ENCODE measurements at regions not wholly inside any gene's neighbourhood (a gene's known extent, or its start where the extent isn't known, plus 50 kb on each side); places are given as distances from the start of the nearest gene placed in this dataset.

- no peaks in the 10 kb centered on the region for H3K4me1 Mint-ChIP-seq
- H3K27ac Mint-ChIP-seq = no peak overlapping the region
- H3K27me3 Mint-ChIP-seq = peaks cover 0 to 2% (median 0%) of the 10 kb centered on the region in 5 donors
- H3K36me3 Mint-ChIP-seq = no peaks in the 10 kb centered on the region
- no peak overlapping the region for H3K4me3 Mint-ChIP-seq
- POLR2A ChIA-PET = no interaction called here
- no peak for ATAC-seq
- H3K9me3 Mint-ChIP-seq = peaks cover 0 to 4% (median 0%) of the 10 kb centered on the region in 9 donors
- DNase-seq = no peak
Observed at GRCh38 chr9:82146677-82147076, 158.1 kb downstream of the SPATA31D1 start.

GRCh38 chr9:82147798-82148425, 159.3 kb downstream of the SPATA31D1 start:
- no peak for DNase-seq
- no peak overlapping the region for H3K4me3 Mint-ChIP-seq
- no peaks in the 10 kb centered on the region for H3K36me3 Mint-ChIP-seq
- no peaks in the 10 kb centered on the region for H3K4me1 Mint-ChIP-seq
- H3K27ac Mint-ChIP-seq = no peak overlapping the region
- H3K9me3 Mint-ChIP-seq = peaks cover 0 to 5% (median 0%) of the 10 kb centered on the region in 9 donors
- POLR2A ChIA-PET = no interaction called here
- peaks cover 0 to 2% (median 0%) of the 10 kb centered on the region in 5 donors for H3K27me3 Mint-ChIP-seq
- no peak for ATAC-seq

GRCh38 chr9:82148426-82148810, 159.8 kb downstream of the SPATA31D1 start:
- Mint-ChIP-seq H3K4me1 (no peaks in the 10 kb centered on the region), H3K36me3 (no peaks in the 10 kb centered on the region)
- POLR2A ChIA-PET = no interaction called here

GRCh38 chr9:82148901-82149461, 160.4 kb downstream of the SPATA31D1 start:
- Mint-ChIP-seq H3K4me3 (no peak overlapping the region), H3K9me3 (peaks cover 0 to 8% (median 0%) of the 10 kb centered on the region in 9 donors), H3K4me1 (no peaks in the 10 kb centered on the region), H3K36me3 (no peaks in the 10 kb centered on the region), H3K27me3 (peaks cover 0 to 2% (median 0%) of the 10 kb centered on the region in 5 donors), H3K27ac (no peak overlapping the region)
- DNase-seq (no peak), ATAC-seq (no peak)
- POLR2A ChIA-PET = no interaction called here

More at GRCh38 chr9:82148426-82148810, 159.8 kb downstream of the SPATA31D1 start:
- no peak overlapping the region for H3K4me3 Mint-ChIP-seq
- H3K9me3 Mint-ChIP-seq = peaks cover 0 to 8% (median 0%) of the 10 kb centered on the region in 9 donors
- H3K27me3 Mint-ChIP-seq = peaks cover 0 to 2% (median 0%) of the 10 kb centered on the region in 5 donors
- ATAC-seq (no peak), DNase-seq (no peak)
- H3K27ac Mint-ChIP-seq = no peak overlapping the region

- H3K27me3 Mint-ChIP-seq = peaks cover 0 to 2% (median 0%) of the 10 kb centered on the region in 5 donors
Observed at GRCh38 chr9:82149501-82149946, 161.0 kb downstream of the SPATA31D1 start.

GRCh38 chr9:82152181-82152580, 163.6 kb downstream of the SPATA31D1 start:
- Mint-ChIP-seq H3K9me3 (peaks cover 0 to 8% (median 0%) of the 10 kb centered on the region in 9 donors), H3K27me3 (no peaks in the 10 kb centered on the region), H3K36me3 (no peaks in the 10 kb centered on the region), H3K4me1 (peaks cover 0 to 2% (median 0%) of the 10 kb centered on the region in 4 donors), H3K27ac (no peak overlapping the region), H3K4me3 (no peak overlapping the region)
- no peak for DNase-seq
- ATAC-seq = no peak
- POLR2A ChIA-PET = no interaction called here

More at GRCh38 chr9:82149501-82149946, 161.0 kb downstream of the SPATA31D1 start:
- POLR2A ChIA-PET = no interaction called here
- ATAC-seq (no peak), DNase-seq (no peak)
- Mint-ChIP-seq H3K36me3 (no peaks in the 10 kb centered on the region), H3K4me1 (peaks cover 0 to 2% (median 0%) of the 10 kb centered on the region in 4 donors), H3K9me3 (peaks cover 0 to 8% (median 0%) of the 10 kb centered on the region in 9 donors), H3K4me3 (no peak overlapping the region), H3K27ac (no peak overlapping the region)

GRCh38 chr9:82153032-82153431, 164.5 kb downstream of the SPATA31D1 start:
- Mint-ChIP-seq H3K27ac (no peak overlapping the region), H3K4me1 (peaks cover 0 to 2% (median 0%) of the 10 kb centered on the region in 4 donors), H3K9me3 (peaks cover 0 to 8% (median 0%) of the 10 kb centered on the region in 9 donors), H3K27me3 (no peaks in the 10 kb centered on the region), H3K4me3 (no peak overlapping the region), H3K36me3 (no peaks in the 10 kb centered on the region)
- DNase-seq = no peak
- POLR2A ChIA-PET = no interaction called here
- no peak for ATAC-seq

GRCh38 chr9:82154573-82154972, 166.0 kb downstream of the SPATA31D1 start:
- peaks cover 0 to 8% (median 0%) of the 10 kb centered on the region in 9 donors for H3K9me3 Mint-ChIP-seq
- H3K27ac Mint-ChIP-seq = no peak overlapping the region
- POLR2A ChIA-PET = no interaction called here
- DNase-seq (no peak), ATAC-seq (no peak)
- H3K36me3 Mint-ChIP-seq = no peaks in the 10 kb centered on the region
- peaks cover 0 to 2% (median 0%) of the 10 kb centered on the region in 4 donors for H3K4me1 Mint-ChIP-seq
- no peak overlapping the region for H3K4me3 Mint-ChIP-seq
- no peaks in the 10 kb centered on the region for H3K27me3 Mint-ChIP-seq

- DNase-seq (no peak), ATAC-seq (no peak)
- POLR2A ChIA-PET = no interaction called here
- Mint-ChIP-seq H3K4me3 (no peak overlapping the region), H3K9me3 (peaks cover 0 to 16% (median 0%) of the 10 kb centered on the region in 9 donors), H3K27ac (no peak overlapping the region), H3K27me3 (no peaks in the 10 kb centered on the region), H3K36me3 (no peaks in the 10 kb centered on the region), H3K4me1 (no peaks in the 10 kb centered on the region)
Observed at GRCh38 chr9:82161876-82162275, 173.3 kb downstream of the SPATA31D1 start.

- DNase-seq (no peak), ATAC-seq (no peak)
- no peak overlapping the region for H3K4me3 Mint-ChIP-seq
- no peaks in the 10 kb centered on the region for H3K36me3 Mint-ChIP-seq
- peaks cover 0 to 3% (median 0%) of the 10 kb centered on the region in 4 donors for H3K4me1 Mint-ChIP-seq
- H3K9me3 Mint-ChIP-seq = peaks cover 0 to 16% (median 2%) of the 10 kb centered on the region in 9 donors
- H3K27ac Mint-ChIP-seq = no peak overlapping the region
- POLR2A ChIA-PET = no interaction called here
- no peaks in the 10 kb centered on the region for H3K27me3 Mint-ChIP-seq
Observed at GRCh38 chr9:82164159-82164558, 175.6 kb downstream of the SPATA31D1 start.

- POLR2A ChIA-PET = no interaction called here
- no peak overlapping the region for H3K4me3 Mint-ChIP-seq
- peaks cover 0 to 12% (median 2%) of the 10 kb centered on the region in 9 donors for H3K9me3 Mint-ChIP-seq
- DNase-seq = no peak
- no peaks in the 10 kb centered on the region for H3K27me3 Mint-ChIP-seq
- no peak overlapping the region for H3K27ac Mint-ChIP-seq
- H3K4me1 Mint-ChIP-seq = peaks cover 0 to 3% (median 0%) of the 10 kb centered on the region in 4 donors
- no peak for ATAC-seq
- H3K36me3 Mint-ChIP-seq = no peaks in the 10 kb centered on the region
Observed at GRCh38 chr9:82167296-82167695, 178.7 kb downstream of the SPATA31D1 start.

- peaks cover 0 to 12% (median 2%) of the 10 kb centered on the region in 9 donors for H3K9me3 Mint-ChIP-seq
- H3K36me3 Mint-ChIP-seq = no peaks in the 10 kb centered on the region
- no peak overlapping the region for H3K4me3 Mint-ChIP-seq
- ATAC-seq = no peak
- POLR2A ChIA-PET = no interaction called here
- peaks cover 0 to 3% (median 0%) of the 10 kb centered on the region in 4 donors for H3K4me1 Mint-ChIP-seq
- H3K27ac Mint-ChIP-seq = no peak overlapping the region
- H3K27me3 Mint-ChIP-seq = no peaks in the 10 kb centered on the region
- no peak for DNase-seq
Observed at GRCh38 chr9:82168585-82168984, 180.0 kb downstream of the SPATA31D1 start.

GRCh38 chr9:82170866-82171265, 182.3 kb downstream of the SPATA31D1 start:
- no peak for DNase-seq
- POLR2A ChIA-PET = no interaction called here
- Mint-ChIP-seq H3K27me3 (no peaks in the 10 kb centered on the region), H3K27ac (no peak overlapping the region), H3K4me3 (no peak overlapping the region), H3K36me3 (no peaks in the 10 kb centered on the region), H3K9me3 (peaks cover 0 to 8% (median 2%) of the 10 kb centered on the region in 9 donors), H3K4me1 (peaks cover 0 to 3% (median 0%) of the 10 kb centered on the region in 4 donors)
- ATAC-seq = no peak
